ENCODE measurements at regions not wholly inside any gene's neighbourhood (a gene's known extent, or its start where the extent isn't known, plus 50 kb on each side); places are given as distances from the start of the nearest gene placed in this dataset.
A peak's percentile ranks its signal among the peaks of the same experiment; 100 is the strongest.
"Not testable (repeated sequence)": the region's sequence is repeated elsewhere in the genome, so short reads cannot be mapped to it uniquely, and the experiment has no call there.

GRCh38 chr1:108314815-108315214 lies 70.9 kb upstream of the NBPF4 start:
- no peak overlapping the region for H3K4me3 ChIP-seq (ENCODE audit: low read length)
- DNase-seq (ENCODE audit: low read depth, low spot score) = no peak

- H3K4me3 ChIP-seq (ENCODE audit: low read length) = no peak overlapping the region
- DNase-seq (ENCODE audit: low read depth, low spot score) = no peak
Observed at GRCh38 chr1:108316545-108316944, 72.7 kb upstream of the NBPF4 start.

- no peak overlapping the region for H3K4me3 ChIP-seq (ENCODE audit: low read length)
Observed at GRCh38 chr1:108320849-108321248, 77.0 kb upstream of the NBPF4 start.

GRCh38 chr1:108325338-108325737 lies 81.5 kb upstream of the NBPF4 start:
- not testable (repeated sequence) for H3K4me3 ChIP-seq (ENCODE audit: low read length); DNase-seq (ENCODE audit: low read depth, low spot score)

More at GRCh38 chr1:108320849-108321248, 77.0 kb upstream of the NBPF4 start:
- DNase-seq (ENCODE audit: low read depth, low spot score) = no peak

- no peak overlapping the region for H3K4me3 ChIP-seq (ENCODE audit: low read length)
- peak; percentile 11 for DNase-seq (ENCODE audit: low read depth, low spot score)
Observed at GRCh38 chr1:108327534-108328466, 83.9 kb upstream of the NBPF4 start.

DNA sequence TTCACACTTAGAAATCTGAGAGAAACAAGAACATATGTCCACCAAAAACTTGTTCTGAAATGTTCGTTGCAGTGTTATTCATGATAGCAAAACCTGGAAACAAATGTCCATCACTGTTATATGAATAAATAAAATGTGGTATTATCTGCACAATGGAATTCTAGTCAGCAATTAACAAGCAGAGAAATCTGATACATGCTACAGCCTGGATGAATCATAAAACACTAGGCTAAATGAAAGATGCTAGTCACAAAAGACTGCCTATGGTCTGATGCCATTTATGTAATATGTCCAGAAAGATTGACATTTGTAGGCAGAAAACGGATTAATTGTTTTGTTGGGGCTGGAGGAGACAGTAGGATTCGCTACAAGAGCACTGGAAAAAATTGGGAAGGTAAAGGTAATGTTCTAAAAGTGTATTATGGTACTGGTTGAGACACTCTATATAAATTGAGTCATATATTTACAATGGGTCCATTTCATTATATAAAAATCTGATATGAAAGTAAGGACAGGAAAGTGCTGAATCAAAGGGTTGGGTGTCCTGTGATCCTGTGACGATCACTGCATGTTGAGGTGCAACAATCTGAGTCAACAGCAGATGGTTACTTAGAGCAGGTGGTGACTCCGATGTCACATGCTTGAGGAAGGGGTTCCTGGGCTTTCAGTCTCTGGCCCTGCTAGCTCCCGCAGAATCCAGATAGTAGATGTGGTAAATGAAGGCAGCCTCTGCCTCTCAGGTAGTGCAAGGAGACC lies 102.1 kb upstream of the NBPF4 start:
- no peak overlapping the region for H3K4me3 ChIP-seq (ENCODE audit: low read length)
- no peak for DNase-seq (ENCODE audit: low read depth, low spot score)

DNA sequence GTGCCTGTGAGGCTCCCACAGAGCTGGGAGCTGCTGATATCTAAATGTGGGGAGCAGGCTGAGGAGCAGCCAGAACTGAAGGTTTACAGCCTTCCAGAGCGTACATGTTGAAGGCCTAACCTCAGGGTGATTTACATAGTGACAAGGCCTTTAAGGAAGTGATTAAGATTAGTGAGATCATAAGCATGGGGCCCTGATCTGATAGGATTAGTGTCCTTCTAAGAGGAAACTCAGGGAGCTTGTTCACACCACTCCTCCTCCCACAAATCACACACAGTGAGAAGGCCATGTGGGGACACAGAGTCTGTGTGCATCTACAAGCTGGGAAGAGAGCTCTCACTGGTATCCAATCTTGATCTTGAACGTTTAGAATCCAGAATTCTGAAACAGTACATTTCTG lies 92.3 kb upstream of the NBPF6 start:
- no peak overlapping the region for H3K4me3 ChIP-seq (ENCODE audit: low read length)
- no peak for DNase-seq (ENCODE audit: low read depth, low spot score)

DNA sequence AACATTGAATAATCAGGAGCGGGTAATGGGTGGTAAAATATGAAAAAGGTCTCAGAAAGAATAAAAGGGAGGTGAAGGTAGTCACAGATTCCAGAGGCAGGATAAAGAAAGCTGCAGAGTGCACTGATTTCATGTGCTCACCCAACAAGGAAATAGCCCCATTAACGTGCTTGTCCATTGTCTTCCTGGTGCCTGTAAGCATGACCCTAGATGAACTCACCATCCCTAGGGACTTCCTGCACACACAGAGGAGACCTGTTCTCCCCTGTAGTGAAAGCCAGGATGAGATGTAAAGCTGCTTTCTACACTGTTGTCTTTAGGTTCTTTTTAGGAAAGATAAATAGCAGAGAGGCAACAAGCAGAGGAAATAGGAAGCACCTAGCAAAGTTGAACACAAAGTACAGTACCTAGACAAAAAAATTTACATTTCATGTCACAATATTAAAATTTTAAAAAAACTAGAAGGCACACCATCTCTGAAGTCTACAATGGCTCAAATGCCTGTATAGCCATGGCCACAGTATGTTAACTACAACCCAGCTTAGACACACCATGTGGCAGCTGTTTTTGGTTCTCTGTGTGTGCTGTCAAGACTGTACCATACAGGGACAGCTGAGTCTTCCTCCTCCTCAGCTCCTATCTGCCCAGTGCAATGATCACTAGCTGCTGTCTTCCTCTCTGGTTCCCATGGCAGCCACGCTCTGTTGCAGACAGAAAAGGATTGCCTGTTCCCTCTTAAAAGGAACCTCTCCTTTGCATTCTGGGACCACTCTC lies 69.9 kb upstream of the NBPF6 start:
- not testable (repeated sequence) for H3K4me3 ChIP-seq (ENCODE audit: low read length); DNase-seq (ENCODE audit: low read depth, low spot score)

Data from Jurkat, Clone E6-1 (cell line).